Transverse colon (tissue), 4 donors: ENCODE measurements at regions not wholly inside any gene's neighbourhood (a gene's known extent, or its start where the extent isn't known, plus 50 kb on each side); places are given as distances from the start of the nearest gene placed in this dataset.

Source experiments
- CTCF ChIP-seq, 5 experiments: fragments of 200-600 bp in 3 of 5; fragments of 450-650 bp in 2 of 5; sonication (generic) in 3 of 5; IDR thresholded peaks; 1 replicate in 2 of 5; 2 replicates in 3 of 5; pipeline ENCODE4 v1.5.1; 2016 to 2017; ENCODE audit warnings: antibody characterized with exemption in 5 of 5, inconsistent platforms in 3 of 5, mild to moderate bottlenecking in 2 of 5, moderate library complexity in 1 of 5
- EP300 ChIP-seq: sonication (generic); formaldehyde crosslinking; IDR thresholded peaks from one replicate; pipeline ENCODE4 v1.6.1; 2017; ENCODE audit warnings: antibody characterized with exemption, low read depth
- POLR2A ChIP-seq: fragments of 450-650 bp; IDR thresholded peaks from one replicate; pipeline ENCODE4 v1.6.1; 2016; ENCODE audit warnings: antibody characterized with exemption, mild to moderate bottlenecking, moderate library complexity
- POLR2AphosphoS5 ChIP-seq, 3 donors: sonication (generic); formaldehyde crosslinking; IDR thresholded peaks; one replicate each; pipeline ENCODE4 v1.6.1; 2016; ENCODE audit warnings: antibody characterized with exemption in 3 of 3

DNA sequence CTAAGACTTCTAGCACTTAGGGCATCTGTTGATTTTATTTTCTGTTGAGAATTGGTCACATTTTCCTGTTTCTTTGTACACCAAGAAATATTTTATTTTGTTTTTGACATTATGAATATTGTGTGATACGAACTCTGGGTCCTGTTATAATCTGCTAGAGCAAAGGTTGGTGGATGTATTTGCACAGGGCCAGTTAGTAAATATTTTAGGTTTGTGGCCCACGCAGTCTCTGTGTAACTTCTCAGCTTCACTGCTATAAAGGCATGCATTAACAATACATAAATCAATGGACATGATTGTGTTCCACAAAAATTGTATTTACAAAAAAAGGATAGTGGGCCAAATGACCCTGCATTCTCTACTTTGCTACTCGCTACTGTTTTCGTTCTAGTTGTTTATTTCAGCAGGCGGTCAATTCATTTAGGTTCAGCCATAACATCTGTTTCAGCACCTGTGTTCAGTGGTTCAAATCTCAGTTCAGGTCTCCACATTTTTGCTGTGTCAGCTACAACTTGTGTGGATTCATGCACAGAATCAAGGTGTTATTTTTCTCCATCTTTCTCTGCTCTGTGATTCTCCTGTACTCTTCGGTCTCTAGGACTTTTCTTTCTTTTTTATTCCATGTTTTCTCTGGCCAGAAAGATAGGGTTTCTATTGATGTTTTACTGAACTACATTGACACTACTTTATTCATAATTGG is 786.2 kb downstream of the ETS1 start:
- TF ChIP-seq CTCF (IDR thresholded peaks at IDR 0.05) (no peak), POLR2A (no peak), EP300 (no peak), POLR2AphosphoS5 (IDR thresholded peaks at IDR 0.05) (no peak)
